HS-27A (cell line): ENCODE measurements at regions not wholly inside any gene's neighbourhood (a gene's known extent, or its start where the extent isn't known, plus 50 kb on each side); places are given as distances from the start of the nearest gene placed in this dataset.
"Not testable (repeated sequence)": the region's sequence is repeated elsewhere in the genome, so short reads cannot be mapped to it uniquely, and the experiment has no call there.

Experiments
- DNase-seq: peaks from one replicate; pipeline ENCODE4 v3.0.0-alpha.2; 2012; ENCODE audit warnings: low read depth, missing footprints

DNA sequence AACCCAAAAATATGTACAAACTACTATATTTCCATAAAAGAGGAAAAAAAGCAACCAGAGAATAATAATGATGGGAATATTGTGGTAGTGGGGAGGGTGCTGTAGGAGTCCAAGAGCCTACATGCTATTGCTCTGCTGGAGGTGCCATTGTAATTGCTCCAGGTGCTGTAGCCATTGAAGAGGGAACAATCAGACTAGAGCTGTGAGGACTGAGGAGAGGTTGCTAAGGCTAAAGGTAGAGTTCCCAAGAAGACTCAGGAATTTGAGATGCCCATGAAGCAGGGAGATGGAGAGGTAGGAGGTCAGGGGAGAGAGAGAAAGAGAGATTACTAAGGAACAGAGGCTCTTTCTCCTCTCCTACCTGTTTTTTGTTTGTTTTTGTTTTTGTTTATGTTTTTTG, 394.0 kb downstream of the DMRTA1 start:
- DNase-seq = no peak

GRCh38 chr9:22845243-22845642, 398.6 kb downstream of the DMRTA1 start:
- DNase-seq = not testable (repeated sequence)

DNA sequence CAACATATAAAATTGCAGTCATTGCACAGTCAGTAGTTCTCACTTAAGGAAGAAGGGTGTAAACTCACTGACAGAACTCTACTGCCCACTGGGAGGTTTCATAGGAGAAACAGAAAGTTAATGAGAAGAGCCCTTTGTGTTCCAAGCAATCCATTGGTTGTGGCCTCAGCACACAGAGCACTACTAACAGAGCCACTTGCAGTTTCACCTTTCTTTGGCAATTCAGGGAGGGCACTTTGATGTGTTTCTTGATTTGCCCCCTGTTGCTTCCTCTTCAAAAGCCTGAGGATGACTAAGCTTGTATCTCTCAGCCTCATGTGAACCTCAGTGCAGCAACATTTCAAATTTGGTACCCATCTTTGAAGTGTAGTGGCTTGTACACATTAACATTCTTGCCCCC, 409.4 kb downstream of the DMRTA1 start:
- DNase-seq = no peak

GRCh38 chr9:22857316-22857715, 410.7 kb downstream of the DMRTA1 start:
- DNase-seq = no peak

DNA sequence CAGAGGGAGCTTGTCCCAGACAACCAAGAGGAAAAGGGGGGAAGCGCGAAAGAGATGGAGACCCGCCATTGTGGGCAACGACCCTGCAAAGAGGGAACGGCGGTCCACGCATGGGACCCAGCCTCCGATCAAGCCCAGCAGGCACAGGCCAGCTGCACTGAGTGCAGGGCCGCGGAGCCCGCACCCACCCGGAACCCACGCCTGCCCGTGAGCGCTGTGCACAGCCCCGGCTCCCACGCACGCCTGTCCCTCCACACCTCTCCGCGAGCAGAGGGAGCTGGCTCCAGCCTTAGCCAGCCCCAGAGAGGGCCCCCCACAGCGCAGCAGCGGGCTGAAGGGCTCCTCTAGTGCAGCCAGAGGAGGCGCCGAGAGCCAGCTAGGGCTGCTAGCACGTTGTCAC, 416.5 kb downstream of the DMRTA1 start:
- no peak for DNase-seq

DNA sequence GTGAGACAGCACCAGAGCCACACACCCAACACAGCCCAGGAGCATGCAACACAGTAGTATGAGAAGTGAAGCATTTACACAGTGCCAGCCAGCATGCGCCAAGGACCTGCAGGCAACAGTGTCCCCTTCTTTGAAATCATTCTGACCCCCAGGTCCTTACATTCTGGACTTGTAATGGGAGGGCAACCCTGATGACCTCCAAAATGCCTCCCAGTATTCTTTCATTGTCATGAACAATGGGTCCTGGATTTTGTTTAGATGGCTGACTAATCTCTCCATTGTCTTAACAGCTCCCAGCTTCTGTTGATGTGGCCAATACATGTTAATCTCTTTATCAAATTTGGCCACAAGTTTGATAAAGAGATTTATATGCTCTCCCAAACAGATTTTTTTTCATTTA, 417.1 kb downstream of the DMRTA1 start:
- DNase-seq = no peak

DNA sequence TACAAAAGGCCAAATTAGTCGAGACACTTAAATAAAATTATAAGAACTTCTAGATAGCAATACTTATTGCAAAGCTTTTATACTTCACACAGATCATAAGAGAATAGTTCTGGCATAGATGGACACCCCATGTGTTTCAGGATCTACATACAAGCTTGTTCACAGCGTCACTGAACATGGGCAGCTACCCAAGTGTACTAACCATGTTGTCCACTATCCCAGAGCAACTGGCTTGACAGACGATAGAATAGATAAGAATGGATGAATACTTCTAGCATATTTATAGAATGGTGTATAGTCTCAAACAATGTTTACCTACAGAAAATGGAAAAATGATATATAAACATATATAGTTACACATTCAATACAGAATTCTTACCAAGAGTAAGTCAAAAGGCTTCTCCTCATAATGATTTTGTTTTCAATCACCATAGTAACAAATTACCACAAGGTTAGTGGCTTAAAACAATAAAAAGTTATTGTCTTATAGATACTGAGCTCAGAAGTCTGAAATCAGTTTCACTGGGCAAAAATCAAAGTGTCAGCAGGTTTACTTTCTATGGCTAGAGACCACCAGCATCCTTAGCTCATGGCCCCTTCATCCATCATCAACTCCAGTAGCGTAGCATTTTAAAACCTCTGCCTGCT, 446.7 kb downstream of the DMRTA1 start:
- DNase-seq = no peak

DNA sequence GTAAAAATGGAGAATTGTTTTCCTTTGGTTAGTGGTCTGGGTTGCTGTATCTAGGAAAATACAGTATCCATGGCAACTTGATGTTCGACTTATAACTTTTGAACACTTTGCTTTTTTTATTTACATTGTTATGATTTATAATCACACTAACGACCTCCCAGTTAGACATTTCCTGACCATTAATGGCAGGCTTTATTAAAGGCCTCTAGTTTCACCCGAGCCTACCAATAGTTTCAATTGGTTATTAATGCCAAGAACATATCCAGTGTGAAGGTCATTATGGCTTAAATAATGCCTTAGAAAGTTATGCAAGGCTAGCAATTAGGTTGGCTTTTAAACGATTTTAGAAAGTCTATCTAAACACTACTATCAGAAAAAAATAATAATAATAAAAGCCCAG, 452.0 kb downstream of the DMRTA1 start:
- DNase-seq = no peak

DNA sequence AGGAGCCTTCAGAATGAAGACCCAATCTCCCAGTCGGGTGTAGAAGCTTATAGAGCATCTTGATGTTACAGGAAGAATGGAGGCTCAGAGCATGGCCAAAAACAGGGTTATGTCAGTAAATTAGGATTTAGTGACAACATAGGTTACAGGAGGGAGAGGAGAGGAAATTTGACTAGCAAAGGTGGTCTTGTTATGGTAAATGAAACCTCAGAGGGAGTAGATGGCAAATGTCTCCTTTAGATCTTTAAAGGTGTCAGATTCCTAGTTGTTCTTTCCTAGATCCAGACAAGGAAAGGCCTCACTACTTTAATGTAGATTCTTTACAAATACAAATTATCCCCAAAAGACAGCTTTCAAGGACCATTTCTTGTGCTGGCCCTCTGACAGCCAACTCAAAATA, 465.0 kb downstream of the DMRTA1 start:
- DNase-seq = no peak

GRCh38 chr9:22913026-22913425, 466.4 kb downstream of the DMRTA1 start:
- no peak for DNase-seq

GRCh38 chr9:22913518-22913917, 466.9 kb downstream of the DMRTA1 start:
- DNase-seq = no peak

- no peak for DNase-seq
Measured at GRCh38 chr9:22916148-22916547, 469.5 kb downstream of the DMRTA1 start.

GRCh38 chr9:22919423-22919822, 472.8 kb downstream of the DMRTA1 start:
- no peak for DNase-seq

- no peak for DNase-seq
Measured at GRCh38 chr9:22921742-22922141, 475.1 kb downstream of the DMRTA1 start.

DNA sequence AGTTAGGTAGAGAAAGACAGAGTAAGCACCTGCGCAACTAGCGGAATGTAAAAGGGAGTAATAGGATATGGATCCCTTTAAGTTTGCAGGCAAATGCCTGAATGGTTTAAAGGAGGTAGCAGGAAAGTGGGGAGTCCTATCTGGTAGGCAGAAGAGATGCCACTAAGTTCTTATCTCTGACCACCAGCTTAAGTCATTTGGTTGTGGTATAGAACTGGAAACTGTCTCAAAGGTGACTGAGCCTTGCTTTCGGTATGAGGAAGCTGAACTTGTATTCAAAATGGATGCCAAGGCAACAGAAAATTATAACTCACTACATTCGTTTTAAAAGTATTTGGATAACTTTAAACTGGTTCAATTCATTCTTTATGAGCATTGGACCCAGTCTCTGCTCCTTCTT, 475.6 kb downstream of the DMRTA1 start:
- no peak for DNase-seq

DNA sequence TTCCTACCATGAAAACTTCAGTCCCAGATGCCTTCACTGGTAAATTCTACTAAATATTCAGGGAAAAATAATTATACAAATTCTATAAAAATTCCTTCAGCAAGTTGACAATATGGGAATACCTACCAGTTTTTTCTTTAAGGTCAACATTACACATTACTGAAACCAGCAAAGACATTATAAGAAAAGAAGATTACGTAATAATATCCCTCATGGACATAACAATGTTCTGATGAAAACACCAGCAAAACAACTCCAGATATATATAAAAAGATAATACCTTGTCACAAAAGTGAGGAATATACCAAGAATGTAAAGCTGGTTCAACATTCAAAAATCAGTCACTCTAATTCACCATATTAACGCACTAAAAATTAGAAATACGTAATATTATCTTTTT, 507.9 kb downstream of the DMRTA1 start:
- no peak for DNase-seq

DNA sequence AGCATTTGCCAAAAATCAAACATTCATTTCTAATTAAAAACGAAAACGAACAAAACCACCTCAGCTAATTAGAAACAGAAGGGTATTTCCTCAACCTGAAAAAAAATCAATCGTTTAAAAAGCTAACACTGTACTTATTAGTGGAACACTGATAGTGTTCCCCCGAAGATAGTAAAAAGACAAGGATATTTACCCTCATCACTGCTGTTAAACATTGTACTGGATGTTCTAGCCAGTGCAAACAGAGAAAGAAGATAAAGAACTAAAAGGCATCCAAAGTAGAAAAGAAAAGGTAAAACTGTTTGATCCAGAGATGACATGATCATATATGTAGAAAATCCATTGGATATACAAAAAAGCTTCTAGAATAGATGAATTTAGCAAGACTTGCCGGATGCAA, 508.3 kb downstream of the DMRTA1 start:
- no peak for DNase-seq

- DNase-seq = no peak
Measured at GRCh38 chr9:22969350-22969979, 522.8 kb downstream of the DMRTA1 start.

- no peak for DNase-seq
Measured at GRCh38 chr9:22970434-22970975, 523.9 kb downstream of the DMRTA1 start.

DNA sequence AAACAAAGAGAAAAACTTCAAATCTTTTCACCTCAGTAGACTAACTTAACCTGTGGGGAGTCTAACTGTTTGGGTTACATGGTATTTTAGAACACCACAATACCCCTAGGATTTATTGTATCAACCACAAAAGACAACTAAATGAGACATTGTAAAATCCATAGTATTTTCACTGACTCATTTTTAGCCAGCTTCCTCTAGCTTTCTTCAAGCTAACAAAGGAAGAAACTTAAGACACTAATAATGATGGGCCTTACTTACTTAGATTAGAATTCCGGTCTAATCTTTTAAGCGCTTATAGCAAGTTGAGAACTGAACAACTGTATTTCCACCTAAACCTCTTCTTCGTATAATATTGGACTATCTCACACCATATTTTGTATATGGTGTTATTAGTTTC, 529.3 kb downstream of the DMRTA1 start:
- no peak for DNase-seq

- DNase-seq = no peak
Measured at GRCh38 chr9:22976454-22976853, 529.8 kb downstream of the DMRTA1 start.

DNA sequence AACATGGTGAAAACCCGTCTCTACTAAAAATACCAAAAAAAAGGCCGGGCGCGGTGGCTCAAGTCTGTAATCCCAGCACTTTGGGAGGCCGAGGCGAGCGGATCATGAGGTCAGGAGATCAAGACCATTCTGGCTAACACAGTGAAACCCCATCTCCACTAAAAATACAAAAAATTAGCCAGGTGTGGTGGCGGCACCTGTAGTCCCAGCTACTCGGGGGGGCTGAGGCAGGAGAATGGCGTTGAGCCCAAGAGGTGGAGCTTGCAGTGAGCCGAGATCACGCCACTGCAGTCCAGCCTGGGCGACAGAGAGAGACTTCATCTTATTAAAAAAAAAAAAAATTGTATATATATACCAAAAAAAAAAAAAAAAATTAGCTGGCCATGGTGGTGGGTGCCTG, 533.8 kb downstream of the DMRTA1 start:
- not testable (repeated sequence) for DNase-seq

GRCh38 chr9:22986556-22986955, 539.9 kb downstream of the DMRTA1 start:
- no peak for DNase-seq

- DNase-seq = no peak
Measured at GRCh38 chr9:22990349-22990748, 543.7 kb downstream of the DMRTA1 start.
